ENCODE measurements at regions not wholly inside any gene's neighbourhood (a gene's known extent, or its start where the extent isn't known, plus 50 kb on each side); places are given as distances from the start of the nearest gene placed in this dataset.
A peak's percentile ranks its signal among the peaks of the same experiment; 100 is the strongest.
"Not testable (repeated sequence)": the region's sequence is repeated elsewhere in the genome, so short reads cannot be mapped to it uniquely, and the experiment has no call there.

- Histone ChIP-seq H3K27ac (no peak overlapping the region), H3K4me3 (no peak overlapping the region)
Observed at GRCh38 chr3:82143661-82144412, 382.4 kb upstream of the GBE1 start.

GRCh38 chr3:82141592-82141991 is 380.1 kb upstream of the GBE1 start:
- Histone ChIP-seq H3K27ac (no peak overlapping the region), H3K4me3 (no peak overlapping the region)

- H3K27ac ChIP-seq = no peak overlapping the region
- H3K4me3 ChIP-seq = no peak overlapping the region
Observed at GRCh38 chr3:82137861-82138260, 376.4 kb upstream of the GBE1 start.

- Histone ChIP-seq H3K4me3 (no peak overlapping the region), H3K27ac (no peak overlapping the region)
Observed at GRCh38 chr3:82137050-82137449, 375.6 kb upstream of the GBE1 start.

- Histone ChIP-seq H3K27ac (no peak overlapping the region), H3K4me3 (no peak overlapping the region)
Observed at GRCh38 chr3:82133070-82133606, 371.7 kb upstream of the GBE1 start.

- Histone ChIP-seq H3K4me3 (no peak overlapping the region), H3K27ac (no peak overlapping the region)
Observed at GRCh38 chr3:82132210-82133069, 371.0 kb upstream of the GBE1 start.

- H3K27ac ChIP-seq = no peak overlapping the region
- H3K4me3 ChIP-seq = no peak overlapping the region
Observed at GRCh38 chr3:82130046-82130445, 368.6 kb upstream of the GBE1 start.

- H3K27ac ChIP-seq = no peak overlapping the region
- H3K4me3 ChIP-seq = no peak overlapping the region
Observed at GRCh38 chr3:82129221-82129801, 367.9 kb upstream of the GBE1 start.

- Histone ChIP-seq H3K4me3 (no peak overlapping the region), H3K27ac (no peak overlapping the region)
Observed at GRCh38 chr3:82128271-82128670, 366.8 kb upstream of the GBE1 start.

GRCh38 chr3:82122554-82123345 is 361.3 kb upstream of the GBE1 start:
- Histone ChIP-seq H3K4me3 (no peak overlapping the region), H3K27ac (no peak overlapping the region)

- H3K27ac ChIP-seq = no peak overlapping the region
Observed at GRCh38 chr3:82114589-82114988, 353.1 kb upstream of the GBE1 start.

GRCh38 chr3:82110721-82111120 is 349.3 kb upstream of the GBE1 start:
- H3K4me3 ChIP-seq, H3K27ac ChIP-seq: not testable (repeated sequence)

More at GRCh38 chr3:82114589-82114988, 353.1 kb upstream of the GBE1 start:
- no peak overlapping the region for H3K4me3 ChIP-seq

- Histone ChIP-seq H3K27ac (no peak overlapping the region), H3K4me3 (no peak overlapping the region)
Observed at GRCh38 chr3:82103241-82103640, 341.8 kb upstream of the GBE1 start.

- Histone ChIP-seq H3K4me3 (no peak overlapping the region), H3K27ac (no peak overlapping the region)
Observed at GRCh38 chr3:82100378-82100777, 338.9 kb upstream of the GBE1 start.

GRCh38 chr3:82093641-82094040 is 332.2 kb upstream of the GBE1 start:
- Histone ChIP-seq H3K27ac (no peak overlapping the region), H3K4me3 (no peak overlapping the region)

GRCh38 chr3:82088749-82089148 is 327.3 kb upstream of the GBE1 start:
- H3K4me3 ChIP-seq = no peak overlapping the region
- H3K27ac ChIP-seq = no peak overlapping the region

GRCh38 chr3:82087958-82088357 is 326.5 kb upstream of the GBE1 start:
- Histone ChIP-seq H3K4me3 (no peak overlapping the region), H3K27ac (peak overlapping the region in 1 of 21 experiments; percentile 27)

GRCh38 chr3:82085851-82086475 is 324.5 kb upstream of the GBE1 start:
- Histone ChIP-seq H3K27ac (no peak overlapping the region), H3K4me3 (no peak overlapping the region)

GRCh38 chr3:82085356-82085755 is 323.9 kb upstream of the GBE1 start:
- Histone ChIP-seq H3K4me3 (no peak overlapping the region), H3K27ac (no peak overlapping the region)
